Neural progenitor cell (in vitro differentiated cells): ENCODE measurements at regions not wholly inside any gene's neighbourhood (a gene's known extent, or its start where the extent isn't known, plus 50 kb on each side); places are given as distances from the start of the nearest gene placed in this dataset.

ENCODE experiments used
- EZH2phosphoT487 ChIP-seq: fragments of 200-600 bp; sonication (generic); IDR thresholded peaks from 2 replicates; pipeline ENCODE4 v1.6.1; 2017; ENCODE audit warnings: antibody characterized with exemption
- TF ChIP-seq, protein P1 (sequence below): fragments of 200-600 bp; sonication (generic); IDR thresholded peaks from 2 replicates; pipeline ENCODE4 v1.5.1; 2017; ENCODE audit warnings: antibody characterized with exemption, mild to moderate bottlenecking

DNA sequence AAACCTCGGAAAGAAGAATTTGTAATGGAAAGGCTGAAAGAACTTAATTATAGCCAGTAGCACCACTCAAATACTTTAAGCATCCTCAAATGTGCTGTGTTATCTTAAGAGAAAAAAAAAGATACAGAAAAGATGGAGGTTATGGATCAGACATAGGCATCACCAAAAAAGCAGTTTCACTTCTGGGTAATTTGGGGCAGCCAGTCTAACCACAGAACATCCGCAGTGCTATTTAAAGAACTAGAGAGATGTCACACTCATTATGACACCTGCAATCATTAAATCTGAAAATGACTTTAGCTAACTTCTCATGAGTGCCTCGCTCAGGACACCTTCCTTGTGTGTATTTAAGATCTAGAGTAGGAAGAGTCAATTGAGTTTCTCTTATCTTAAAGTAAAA is 211.8 kb downstream of the RBM26 start:
- no peak for TF ChIP-seq EZH2phosphoT487
- TF ChIP-seq, protein P1, sequence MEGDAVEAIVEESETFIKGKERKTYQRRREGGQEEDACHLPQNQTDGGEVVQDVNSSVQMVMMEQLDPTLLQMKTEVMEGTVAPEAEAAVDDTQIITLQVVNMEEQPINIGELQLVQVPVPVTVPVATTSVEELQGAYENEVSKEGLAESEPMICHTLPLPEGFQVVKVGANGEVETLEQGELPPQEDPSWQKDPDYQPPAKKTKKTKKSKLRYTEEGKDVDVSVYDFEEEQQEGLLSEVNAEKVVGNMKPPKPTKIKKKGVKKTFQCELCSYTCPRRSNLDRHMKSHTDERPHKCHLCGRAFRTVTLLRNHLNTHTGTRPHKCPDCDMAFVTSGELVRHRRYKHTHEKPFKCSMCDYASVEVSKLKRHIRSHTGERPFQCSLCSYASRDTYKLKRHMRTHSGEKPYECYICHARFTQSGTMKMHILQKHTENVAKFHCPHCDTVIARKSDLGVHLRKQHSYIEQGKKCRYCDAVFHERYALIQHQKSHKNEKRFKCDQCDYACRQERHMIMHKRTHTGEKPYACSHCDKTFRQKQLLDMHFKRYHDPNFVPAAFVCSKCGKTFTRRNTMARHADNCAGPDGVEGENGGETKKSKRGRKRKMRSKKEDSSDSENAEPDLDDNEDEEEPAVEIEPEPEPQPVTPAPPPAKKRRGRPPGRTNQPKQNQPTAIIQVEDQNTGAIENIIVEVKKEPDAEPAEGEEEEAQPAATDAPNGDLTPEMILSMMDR: no peak
